DOHH2 (cell line): ENCODE measurements at regions not wholly inside any gene's neighbourhood (a gene's known extent, or its start where the extent isn't known, plus 50 kb on each side); places are given as distances from the start of the nearest gene placed in this dataset.

Experiments used
- CTCF ChIP-seq: fragments of 200-600 bp; sonication (generic); IDR thresholded peaks from one replicate; pipeline ENCODE4 v1.5.1; 2014; ENCODE audit warnings: antibody characterized with exemption, mild to moderate bottlenecking, low read depth, low read length; ENCODE audit not compliant: poor library complexity, severe bottlenecking
- EZH2phosphoT487 ChIP-seq: fragments of 200-600 bp; sonication (generic); IDR thresholded peaks from 2 replicates; pipeline ENCODE4 v1.6.1; 2017; ENCODE audit warnings: borderline replicate concordance, mild to moderate bottlenecking, antibody characterized with exemption, low read length, moderate library complexity, mixed read lengths

GRCh38 chr18:72456802-72457201 is 87.3 kb downstream of the CBLN2 start:
- TF ChIP-seq CTCF: no peak
- TF ChIP-seq EZH2phosphoT487: no peak
